ENCODE measurements at regions not wholly inside any gene's neighbourhood (a gene's known extent, or its start where the extent isn't known, plus 50 kb on each side); places are given as distances from the start of the nearest gene placed in this dataset.
"Not testable (repeated sequence)": the region's sequence is repeated elsewhere in the genome, so short reads cannot be mapped to it uniquely, and the experiment has no call there.

GRCh38 chrX:65894133-65894532 lies 145.7 kb downstream of the VSIG4 start:
- H3K27ac ChIP-seq (ENCODE audit: insufficient read length, low read depth, low read length) = no peak overlapping the region
- no CpG with 5 or more reads among the region's 8 CpGs for WGBS (ENCODE audit: extremely low coverage, insufficient read length, low lambda C conversion rate)
- H3K4ac ChIP-seq (ENCODE audit: low read depth, low read length) = no peak overlapping the region
- Mint-ChIP-seq H3K9me3 (peaks cover 62 to 71% of the 10 kb centered on the region in 2 experiments), H3K4me1 (no peaks in the 10 kb centered on the region), H3K4me3 (no peak overlapping the region), H3K36me3 (ENCODE audit: insufficient read depth in 1 of 3, low read depth in 3 of 3) (peaks cover 0 to 6% (median 4%) of the 10 kb centered on the region in 3 experiments; a peak in 4 of 7 replicates), H3K27ac (no peak overlapping the region), H3K27me3 (ENCODE audit: low read depth) (peaks cover 3% of the 10 kb centered on the region; the same call in 1 of the 2 replicates)
- no peaks in the 10 kb centered on the region for H3K79me1 ChIP-seq (ENCODE audit: insufficient read depth, low read depth, low read length, poor library complexity, severe bottlenecking)
- H3K79me2 ChIP-seq (ENCODE audit: insufficient read depth, low read length) = no peaks in the 10 kb centered on the region
- no peak overlapping the region for H2AFZ ChIP-seq (ENCODE audit: low read length)
- H2BK15ac ChIP-seq (ENCODE audit: low read depth, low read length) = no peak overlapping the region
- no peak overlapping the region for H2BK5ac ChIP-seq (ENCODE audit: insufficient read length, low read length)
- no peak overlapping the region for H4K91ac ChIP-seq (ENCODE audit: insufficient read length, low read depth, low read length)
- H2BK120ac ChIP-seq (ENCODE audit: low read depth, low read length, poor library complexity, severe bottlenecking) = no peak overlapping the region
- H3K14ac ChIP-seq (ENCODE audit: insufficient read depth, low read length) = no peak overlapping the region
- H2BK20ac ChIP-seq (ENCODE audit: low read depth, low read length, poor library complexity, severe bottlenecking) = no peak overlapping the region
- no peak overlapping the region for H3K23ac ChIP-seq (ENCODE audit: insufficient read length, low read depth, low read length)
- H3K27me3 ChIP-seq (ENCODE audit: insufficient read depth, low read length) = no peaks in the 10 kb centered on the region
- no peak for DNase-seq
- H4K5ac ChIP-seq (ENCODE audit: insufficient read length, low read depth, low read length) = no peak overlapping the region
- no peak for TF ChIP-seq CTCF (conservative IDR thresholded peaks at IDR 0.05)
- H3K4me1 ChIP-seq (ENCODE audit: insufficient read depth, low read length) = no peaks in the 10 kb centered on the region
- H3K18ac ChIP-seq (ENCODE audit: insufficient read length, low read depth, low read length) = no peak overlapping the region
- no peaks in the 10 kb centered on the region for H3K23me2 ChIP-seq (ENCODE audit: insufficient read length, low read depth, low read length, poor library complexity, severe bottlenecking)
- H3T11ph ChIP-seq (ENCODE audit: low read length) = no peak overlapping the region
- H2AK5ac ChIP-seq (ENCODE audit: insufficient read length, low read length) = no peak overlapping the region
- no peak overlapping the region for H3K4me2 ChIP-seq (ENCODE audit: insufficient read depth, insufficient read length, low read length)
- no peak overlapping the region for H2BK12ac ChIP-seq (ENCODE audit: insufficient read length, low read depth, low read length)
- H3K9ac ChIP-seq (ENCODE audit: extremely low read depth, insufficient read length, low read length) = no peak overlapping the region
- no peak overlapping the region for H3K56ac ChIP-seq (ENCODE audit: insufficient read length, low read depth, low read length)
- no peaks in the 10 kb centered on the region for H4K20me1 ChIP-seq (ENCODE audit: control insufficient read depth, insufficient read depth, insufficient read length)
- peaks cover 9% of the 10 kb centered on the region for H3K9me3 ChIP-seq (ENCODE audit: control insufficient read depth, low read depth, low read length)
- H4K8ac ChIP-seq (replicated peaks; ENCODE audit: insufficient read length, low read depth, low read length) = no peak overlapping the region

GRCh38 chrX:65891817-65892216 lies 148.1 kb downstream of the VSIG4 start:
- peaks cover 62 to 79% of the 10 kb centered on the region in 2 experiments for H3K9me3 Mint-ChIP-seq
- not testable (repeated sequence) for H3K4ac ChIP-seq (ENCODE audit: low read depth, low read length); H2AK5ac ChIP-seq (ENCODE audit: insufficient read length, low read length); H3K27ac ChIP-seq (ENCODE audit: insufficient read length, low read depth, low read length); H3K79me1 ChIP-seq (ENCODE audit: insufficient read depth, low read depth, low read length, poor library complexity, severe bottlenecking); H3K18ac ChIP-seq (ENCODE audit: insufficient read length, low read depth, low read length); H3K23ac ChIP-seq (ENCODE audit: insufficient read length, low read depth, low read length); H3K79me2 ChIP-seq (ENCODE audit: insufficient read depth, low read length); H3K4me1 ChIP-seq (ENCODE audit: insufficient read depth, low read length); H4K8ac ChIP-seq (replicated peaks; ENCODE audit: insufficient read length, low read depth, low read length); H3K14ac ChIP-seq (ENCODE audit: insufficient read depth, low read length); H4K91ac ChIP-seq (ENCODE audit: insufficient read length, low read depth, low read length); H3K56ac ChIP-seq (ENCODE audit: insufficient read length, low read depth, low read length); H3K23me2 ChIP-seq (ENCODE audit: insufficient read length, low read depth, low read length, poor library complexity, severe bottlenecking); H2BK12ac ChIP-seq (ENCODE audit: insufficient read length, low read depth, low read length); H3K27me3 Mint-ChIP-seq (ENCODE audit: low read depth); H2AFZ ChIP-seq (ENCODE audit: low read length); H2BK120ac ChIP-seq (ENCODE audit: low read depth, low read length, poor library complexity, severe bottlenecking); H2BK20ac ChIP-seq (ENCODE audit: low read depth, low read length, poor library complexity, severe bottlenecking); H3K4me1 Mint-ChIP-seq; H3T11ph ChIP-seq (ENCODE audit: low read length); H2BK5ac ChIP-seq (ENCODE audit: insufficient read length, low read length); H4K5ac ChIP-seq (ENCODE audit: insufficient read length, low read depth, low read length); H3K36me3 Mint-ChIP-seq (ENCODE audit: insufficient read depth in 1 of 3, low read depth in 3 of 3); H3K27ac Mint-ChIP-seq; H2BK15ac ChIP-seq (ENCODE audit: low read depth, low read length); H3K9ac ChIP-seq (ENCODE audit: extremely low read depth, insufficient read length, low read length); H4K20me1 ChIP-seq (ENCODE audit: control insufficient read depth, insufficient read depth, insufficient read length); H3K4me2 ChIP-seq (ENCODE audit: insufficient read depth, insufficient read length, low read length); DNase-seq; H3K27me3 ChIP-seq (ENCODE audit: insufficient read depth, low read length); H3K4me3 Mint-ChIP-seq
- H3K9me3 ChIP-seq (ENCODE audit: control insufficient read depth, low read depth, low read length) = peaks cover 17% of the 10 kb centered on the region
- no CpG with 5 or more reads among the region's 2 CpGs for WGBS (ENCODE audit: extremely low coverage, insufficient read length, low lambda C conversion rate)
